SH-SY5Y (cell line): ENCODE measurements at regions not wholly inside any gene's neighbourhood (a gene's known extent, or its start where the extent isn't known, plus 50 kb on each side); places are given as distances from the start of the nearest gene placed in this dataset.

Experiments
- GATA2 ChIP-seq: IDR thresholded peaks from 2 replicates; pipeline ENCODE4 v1.6.1; 2011; ENCODE audit warnings: mild to moderate bottlenecking, low read depth, low read length
- GATA3 ChIP-seq: IDR thresholded peaks from 2 replicates; pipeline ENCODE4 v1.6.1; 2011; ENCODE audit warnings: low read depth, mild to moderate bottlenecking, low read length, moderate library complexity

- TF ChIP-seq GATA3 = no peak
- no peak for TF ChIP-seq GATA2
Measured at GRCh38 chr2:76544901-76545300, 834.2 kb upstream of the GCFC2 start.
